ENCODE measurements at regions not wholly inside any gene's neighbourhood (a gene's known extent, or its start where the extent isn't known, plus 50 kb on each side); places are given as distances from the start of the nearest gene placed in this dataset.

GRCh38 chr11:119806064-119806915 lies 77.3 kb upstream of the NECTIN1 start:
- Histone ChIP-seq H3K27ac (ENCODE audit: low read depth in 1 of 2, low read length in 1 of 2) (no peak overlapping the region), H3K9me3 (ENCODE audit: control insufficient read depth in 4 of 4, insufficient read depth in 3 of 4, low read length in 3 of 4) (no peaks in the 10 kb centered on the region), H3K9ac (ENCODE audit: insufficient read depth in 1 of 2, low read length in 2 of 2) (no peak overlapping the region), H3K27me3 (ENCODE audit: control insufficient read depth in 3 of 3, insufficient read depth in 3 of 3, low read length in 2 of 3) (no peaks in the 10 kb centered on the region), H3K4me3 (no peak overlapping the region), H3K4me1 (ENCODE audit: control insufficient read depth in 5 of 5, insufficient read depth in 5 of 5, low read length in 5 of 5) (no peaks in the 10 kb centered on the region), H3K36me3 (ENCODE audit: control insufficient read depth in 4 of 4, insufficient read depth in 4 of 4, low read length in 4 of 4) (no peaks in the 10 kb centered on the region)
- WGBS, 2 donors = 81 to 85% methylated on average over 8 of the region's 8 CpGs
- no peak for TF ChIP-seq CTCF (IDR thresholded peaks at IDR 0.05; ENCODE audit: control extremely low read depth, extremely low read depth)
- DNase-seq (no peak), ATAC-seq (ENCODE audit: insufficient read depth, low FRiP score) (no peak)

DNA sequence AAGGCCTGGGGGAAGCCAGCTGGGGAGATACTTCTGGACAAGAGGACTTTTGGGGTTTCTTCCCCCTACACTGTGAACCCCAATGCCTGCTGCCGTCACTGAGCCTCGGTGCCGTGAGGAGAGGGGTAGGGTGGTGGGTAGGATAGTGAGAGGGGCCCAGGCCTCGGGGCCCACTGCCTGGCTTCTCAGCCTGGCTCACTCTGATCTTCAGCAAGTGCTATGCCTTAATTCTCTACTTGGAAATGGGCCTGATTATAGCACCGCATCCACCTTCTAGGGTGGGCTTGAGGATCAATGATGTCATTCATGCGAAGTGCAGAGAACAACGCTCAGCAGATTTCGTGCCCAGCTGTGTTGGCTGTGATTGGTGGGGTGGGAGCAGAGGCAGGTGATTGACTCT lies 76.7 kb upstream of the NECTIN1 start:
- H3K27ac ChIP-seq (ENCODE audit: low read depth in 1 of 2, low read length in 1 of 2) = no peak overlapping the region
- no peaks in the 10 kb centered on the region for H3K4me1 ChIP-seq (ENCODE audit: control insufficient read depth in 5 of 5, insufficient read depth in 5 of 5, low read length in 5 of 5)
- no peaks in the 10 kb centered on the region for H3K27me3 ChIP-seq (ENCODE audit: control insufficient read depth in 3 of 3, insufficient read depth in 3 of 3, low read length in 2 of 3)
- H3K36me3 ChIP-seq (ENCODE audit: control insufficient read depth in 4 of 4, insufficient read depth in 4 of 4, low read length in 4 of 4) = no peaks in the 10 kb centered on the region
- no peaks in the 10 kb centered on the region for H3K9me3 ChIP-seq (ENCODE audit: control insufficient read depth in 4 of 4, insufficient read depth in 3 of 4, low read length in 3 of 4)
- 88 to 91% methylated on average over 8 of the region's 8 CpGs for WGBS, 2 donors
- H3K4me3 ChIP-seq = no peak overlapping the region
- no peak overlapping the region for H3K9ac ChIP-seq (ENCODE audit: insufficient read depth in 1 of 2, low read length in 2 of 2)
- ATAC-seq (ENCODE audit: insufficient read depth, low FRiP score) (no peak), DNase-seq (no peak)
- TF ChIP-seq CTCF (IDR thresholded peaks at IDR 0.05; ENCODE audit: control extremely low read depth, extremely low read depth) = no peak

- no peak overlapping the region for H3K4me3 ChIP-seq
- no peak overlapping the region for H3K9ac ChIP-seq (ENCODE audit: insufficient read depth in 1 of 2, low read length in 2 of 2)
- ATAC-seq (ENCODE audit: insufficient read depth, low FRiP score) (no peak), DNase-seq (no peak)
- TF ChIP-seq CTCF (IDR thresholded peaks at IDR 0.05; ENCODE audit: control extremely low read depth, extremely low read depth) = no peak
- no peaks in the 10 kb centered on the region for H3K9me3 ChIP-seq (ENCODE audit: control insufficient read depth in 4 of 4, insufficient read depth in 3 of 4, low read length in 3 of 4)
- H3K36me3 ChIP-seq (ENCODE audit: control insufficient read depth in 4 of 4, insufficient read depth in 4 of 4, low read length in 4 of 4) = no peaks in the 10 kb centered on the region
- H3K27me3 ChIP-seq (ENCODE audit: control insufficient read depth in 3 of 3, insufficient read depth in 3 of 3, low read length in 2 of 3) = no peaks in the 10 kb centered on the region
- H3K27ac ChIP-seq (ENCODE audit: low read depth in 1 of 2, low read length in 1 of 2) = no peak overlapping the region
- 85 to 89% methylated on average over 5 of the region's 5 CpGs for WGBS, 2 donors
- no peaks in the 10 kb centered on the region for H3K4me1 ChIP-seq (ENCODE audit: control insufficient read depth in 5 of 5, insufficient read depth in 5 of 5, low read length in 5 of 5)
Measured at GRCh38 chr11:119804698-119805097, 75.7 kb upstream of the NECTIN1 start.

All from lung (tissue), 11 donors.